Common myeloid progenitor, CD34-positive (primary cell): ENCODE measurements at regions not wholly inside any gene's neighbourhood (a gene's known extent, or its start where the extent isn't known, plus 50 kb on each side); places are given as distances from the start of the nearest gene placed in this dataset.

Experiments
- CTCF ChIA-PET: fragments of 350-600 bp; sonication (Branson Sonifier 250); formaldehyde crosslinking; loops from one replicate; lab custom pipeline; 2021; ENCODE audit warnings: antibody characterized with exemption; lab: Charles Lee
- POLR2A ChIA-PET: fragments of 350-600 bp; sonication (Branson Sonifier 250); formaldehyde crosslinking; loops from one replicate; lab custom pipeline; 2021; ENCODE audit warnings: antibody characterized with exemption; lab: Charles Lee
- DNase-seq, 3 donors: peaks; one replicate each; pipeline versions ENCODE4 v3.0.0 to v3.0.0-alpha.2; 2013
- H3K27ac ChIP-seq, 2 experiments: 1 replicate in 1 of 2; 2 replicates in 1 of 2; pipeline ENCODE4 v1.7.0; 2013; ENCODE audit warnings: inconsistent platforms in 2 of 2, low read length in 2 of 2, mild to moderate bottlenecking in 2 of 2, low read depth in 1 of 2, moderate library complexity in 1 of 2; ENCODE audit not compliant: severe bottlenecking in 2 of 2, insufficient read depth in 1 of 2, poor library complexity in 1 of 2
- H3K27me3 ChIP-seq, 5 experiments: replicated peaks in 2 of 5; 1 replicate in 3 of 5; 2 replicates in 2 of 5; pipeline versions ENCODE4 v1.6.1 to v1.7.0; 2013; ENCODE audit warnings: low read length in 4 of 5, mild to moderate bottlenecking in 2 of 5, moderate library complexity in 2 of 5, inconsistent platforms in 1 of 5; ENCODE audit not compliant: insufficient read depth in 5 of 5, control insufficient read depth in 4 of 5
- H3K36me3 ChIP-seq, 4 experiments: 1 replicate in 2 of 4; 2 replicates in 2 of 4; pipeline versions ENCODE4 v1.6.1 to v1.7.0; 2013; ENCODE audit warnings: low read length in 3 of 4, control low read depth in 1 of 4, mild to moderate bottlenecking in 1 of 4; ENCODE audit not compliant: control insufficient read depth in 4 of 4, insufficient read depth in 4 of 4
- H3K4me1 ChIP-seq, 4 experiments: 1 replicate in 3 of 4; 2 replicates in 1 of 4; pipeline versions ENCODE4 v1.6.1 to v1.7.1; 2013; ENCODE audit warnings: low read length in 3 of 4, mild to moderate bottlenecking in 3 of 4, control low read depth in 1 of 4, inconsistent platforms in 1 of 4, moderate library complexity in 1 of 4; ENCODE audit not compliant: control insufficient read depth in 4 of 4, insufficient read depth in 4 of 4; ENCODE audit errors: control extremely low read depth in 1 of 4
- H3K4me3 ChIP-seq, 7 experiments: 1 replicate in 4 of 7; 2 replicates in 3 of 7; pipeline versions ENCODE4 v1.5.1 to v1.7.0; 2013; ENCODE audit warnings: mild to moderate bottlenecking in 7 of 7, low read length in 6 of 7, moderate library complexity in 6 of 7, inconsistent platforms in 2 of 7, low read depth in 2 of 7, control low read depth in 1 of 7; ENCODE audit not compliant: insufficient read depth in 4 of 7, control insufficient read depth in 1 of 7; ENCODE audit errors: extremely low read depth in 1 of 7
- H3K9me3 ChIP-seq, 5 experiments: 1 replicate in 4 of 5; 2 replicates in 1 of 5; pipeline versions ENCODE4 v1.6.1 to v1.7.1; 2013; ENCODE audit warnings: low read length in 4 of 5, mild to moderate bottlenecking in 2 of 5, inconsistent platforms in 1 of 5, low read depth in 1 of 5, moderate library complexity in 1 of 5; ENCODE audit not compliant: control insufficient read depth in 4 of 5, insufficient read depth in 2 of 5; ENCODE audit errors: control extremely low read depth in 1 of 5
- WGBS: methylation state at CpG from one replicate; pipeline ENCODE4 v1.1.5; 2013; ENCODE audit not compliant: insufficient coverage; 5-methylcytosine and 5-hydroxymethylcytosine counted together

DNA sequence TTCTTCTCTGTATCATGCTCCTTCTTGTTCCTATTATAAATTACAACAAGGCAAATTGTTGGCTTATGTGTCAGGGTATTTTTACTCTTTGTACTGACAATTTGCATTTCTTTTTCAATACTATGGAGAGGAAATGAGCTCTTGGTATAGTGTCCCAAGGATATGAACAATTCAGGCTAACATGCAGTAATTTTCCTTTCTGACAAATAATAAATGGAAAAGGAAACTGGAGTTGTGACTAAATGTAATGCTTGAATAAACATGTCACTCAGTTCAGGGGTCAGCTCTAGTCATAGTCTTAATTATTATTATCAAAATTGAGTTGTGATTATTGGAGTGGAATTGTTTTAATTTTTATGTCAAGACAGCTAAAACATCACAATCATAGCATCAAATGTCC, 256.0 kb upstream of the ZPLD1 start:
- H3K27ac ChIP-seq: no peak overlapping the region
- no peak overlapping the region for H3K4me3 ChIP-seq
- CTCF ChIA-PET: interaction anchor here (1.2 to 2.0 kb wide), 3 partner anchors 20 to 50 kb away, joined by 3 to 13 read pairs (median 4); no protein-coding TSS in a partner anchor
- POLR2A ChIA-PET: interaction anchor here (0.6 to 1.8 kb wide), 2 partner anchors 316 to 1758 kb away, joined by 3 to 7 read pairs; no protein-coding TSS in a partner anchor
- H3K4me1 ChIP-seq: peaks cover 20 to 60% (median 37%) of the 10 kb centered on the region in 4 experiments
- H3K36me3 ChIP-seq: no peaks in the 10 kb centered on the region
- H3K9me3 ChIP-seq: no peaks in the 10 kb centered on the region
- DNase-seq: no peak
- no peaks in the 10 kb centered on the region for H3K27me3 ChIP-seq

DNA sequence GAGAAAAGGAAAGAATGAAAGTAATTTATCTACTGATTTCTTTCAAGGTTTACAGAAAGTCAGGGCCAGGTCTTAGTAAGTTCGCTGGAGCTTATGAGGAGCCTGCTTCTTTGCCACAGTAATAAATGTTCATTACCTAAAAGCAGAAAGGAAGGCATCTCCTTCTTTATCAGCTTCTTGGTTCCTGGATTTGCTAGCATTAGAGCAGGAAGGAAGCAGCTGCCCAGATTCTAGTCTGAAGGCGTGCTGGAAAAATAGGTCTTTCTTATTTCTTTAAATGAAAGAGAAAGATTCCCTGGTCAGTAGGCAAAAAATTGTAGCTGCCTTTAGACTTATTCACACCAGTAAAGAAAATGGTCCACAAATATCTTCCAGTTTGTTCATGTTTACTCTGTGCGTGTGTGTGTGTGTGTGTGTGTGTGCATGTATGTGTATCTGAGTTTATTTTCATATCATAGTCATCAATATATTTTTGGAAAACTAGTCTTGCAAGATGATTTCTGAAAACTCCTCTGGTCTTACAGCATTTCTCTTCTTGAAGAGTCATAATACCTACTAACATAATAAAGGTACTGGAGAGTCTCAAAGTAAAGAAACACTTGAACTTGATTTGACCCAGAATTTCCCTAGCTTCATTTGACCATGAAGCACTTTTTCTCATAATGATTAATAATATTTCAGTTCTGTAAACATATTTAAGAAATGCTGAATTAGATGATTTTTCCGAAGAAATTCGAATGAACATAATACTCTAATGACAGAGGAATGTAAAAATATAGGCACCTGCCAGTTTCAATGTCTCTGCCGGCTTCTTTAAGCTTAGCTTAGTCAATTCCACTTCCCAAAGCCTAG, 255.3 kb upstream of the ZPLD1 start:
- peaks cover 20 to 60% (median 37%) of the 10 kb centered on the region in 4 experiments for H3K4me1 ChIP-seq
- no peaks in the 10 kb centered on the region for H3K27me3 ChIP-seq
- peak overlapping the region in 5 of 7 experiments; percentile 21 to 65 (median 49) for H3K4me3 ChIP-seq
- CTCF ChIA-PET: interaction anchor here (1.0 to 2.0 kb wide), 5 partner anchors 17 to 97 kb away, joined by 3 to 13 read pairs (median 3); no protein-coding TSS in a partner anchor
- H3K36me3 ChIP-seq: no peaks in the 10 kb centered on the region
- H3K9me3 ChIP-seq: no peaks in the 10 kb centered on the region
- peak overlapping the region; percentile 70 to 82 for H3K27ac ChIP-seq
- POLR2A ChIA-PET: interaction anchor here (0.7 to 1.8 kb wide), 3 partner anchors 283 to 331 kb away, joined by 3 to 7 read pairs (median 5); partner anchors contain the start of gene NFKBIZ
- WGBS: 0% methylated on average over 1 of the region's 6 CpGs
- peak in 2 of 3 donors; percentile 29 to 36 for DNase-seq

DNA sequence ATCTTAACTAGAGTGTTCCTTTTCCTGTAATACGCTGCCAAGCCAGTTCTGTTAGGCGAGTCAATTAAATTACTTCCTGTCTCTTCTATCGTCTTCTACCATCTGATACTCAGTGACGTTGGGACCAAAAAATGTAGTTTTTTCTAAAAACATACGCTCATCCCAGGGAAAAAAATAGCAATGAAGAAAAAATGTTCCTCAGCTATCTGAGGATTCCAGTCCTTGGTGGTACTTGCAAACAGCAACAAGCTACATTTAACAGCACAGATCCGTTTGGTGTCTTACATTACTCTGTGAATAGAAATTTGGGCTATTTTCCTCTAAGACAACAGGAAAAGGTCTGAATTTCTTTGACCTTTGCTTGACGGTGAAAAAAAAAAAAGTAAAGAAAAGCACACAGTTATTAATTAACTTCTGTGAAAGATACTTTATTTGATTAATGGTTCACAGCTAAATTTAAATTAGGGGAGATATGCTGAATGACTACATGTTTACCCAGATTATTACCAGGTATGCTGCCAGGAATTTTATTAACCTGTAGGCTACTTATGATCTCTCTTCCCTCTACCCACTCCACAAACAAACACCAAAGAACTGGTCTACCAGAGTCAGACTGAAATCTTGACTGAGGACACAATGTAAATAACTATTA, 254.4 kb upstream of the ZPLD1 start:
- CTCF ChIA-PET: interaction anchor here (1.0 to 2.0 kb wide), 5 partner anchors 16 to 98 kb away, joined by 3 to 13 read pairs (median 3); no protein-coding TSS in a partner anchor

DNA sequence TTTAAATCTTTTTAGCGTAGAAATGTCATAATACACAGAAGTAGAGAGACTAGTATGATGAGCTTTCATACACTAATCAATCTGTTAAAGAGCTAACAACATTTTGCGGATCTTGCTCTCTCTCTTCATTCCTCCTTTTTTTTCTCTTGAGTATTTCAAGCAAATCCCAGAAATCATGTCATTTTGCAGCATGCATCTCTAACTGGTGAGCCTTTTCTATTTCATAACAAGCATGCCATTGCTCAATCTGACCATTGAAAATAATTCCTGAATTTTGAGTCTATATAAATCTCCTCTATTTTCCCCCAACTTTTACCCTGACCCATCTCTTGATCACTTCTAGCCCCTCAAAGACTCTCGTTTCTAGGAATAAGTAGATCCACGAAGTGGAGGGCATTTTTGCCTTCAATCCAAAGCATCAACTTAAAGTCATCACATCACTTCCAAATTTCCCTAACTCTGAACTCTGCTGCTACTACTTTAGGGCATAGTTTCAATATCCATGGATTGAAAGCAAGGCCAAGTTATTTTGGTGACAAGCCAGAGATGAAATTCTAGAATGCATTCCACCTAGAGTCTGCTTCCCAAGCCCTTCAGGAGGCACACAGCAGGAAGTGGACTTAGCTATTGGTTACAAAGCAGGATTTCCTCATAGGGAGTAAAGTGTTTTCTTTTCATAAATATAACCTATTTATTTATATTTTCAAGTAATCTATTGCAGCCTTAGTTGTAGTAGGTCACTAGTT, 253.5 kb upstream of the ZPLD1 start:
- CTCF ChIA-PET: interaction anchor here (1.5 kb wide), 1 partner anchor 44 kb away, joined by 5 read pairs; no protein-coding TSS in a partner anchor
- POLR2A ChIA-PET: interaction anchor here (0.6 kb wide), 1 partner anchor 232 kb away, joined by 5 read pairs; no protein-coding TSS in a partner anchor
- H3K36me3 ChIP-seq: no peaks in the 10 kb centered on the region
- H3K9me3 ChIP-seq: no peaks in the 10 kb centered on the region
- H3K27ac ChIP-seq: no peak overlapping the region
- WGBS: 100% methylated on average over 1 of the region's 4 CpGs
- H3K27me3 ChIP-seq: no peaks in the 10 kb centered on the region
- no peak for DNase-seq
- H3K4me3 ChIP-seq: peak overlapping the region in 1 of 7 experiments; percentile 11
- H3K4me1 ChIP-seq: peaks cover 20 to 58% (median 37%) of the 10 kb centered on the region in 4 experiments

More for the DNA sequence above, 254.4 kb upstream of the ZPLD1 start:
- POLR2A ChIA-PET: interaction anchor here (0.6 to 1.8 kb wide), 4 partner anchors 231 to 331 kb away, joined by 3 to 7 read pairs (median 5); partner anchors contain the start of gene NFKBIZ
- 17% methylated on average over 1 of the region's 7 CpGs for WGBS
- peak; percentile 82 to 88 (median 83) for DNase-seq
- Histone ChIP-seq H3K27ac (peak overlapping the region; percentile 70 to 82), H3K4me3 (peak overlapping the region in 5 of 7 experiments; percentile 21 to 65 (median 49)), H3K36me3 (no peaks in the 10 kb centered on the region), H3K4me1 (peaks cover 20 to 60% (median 37%) of the 10 kb centered on the region in 4 experiments), H3K9me3 (no peaks in the 10 kb centered on the region), H3K27me3 (no peaks in the 10 kb centered on the region)

DNA sequence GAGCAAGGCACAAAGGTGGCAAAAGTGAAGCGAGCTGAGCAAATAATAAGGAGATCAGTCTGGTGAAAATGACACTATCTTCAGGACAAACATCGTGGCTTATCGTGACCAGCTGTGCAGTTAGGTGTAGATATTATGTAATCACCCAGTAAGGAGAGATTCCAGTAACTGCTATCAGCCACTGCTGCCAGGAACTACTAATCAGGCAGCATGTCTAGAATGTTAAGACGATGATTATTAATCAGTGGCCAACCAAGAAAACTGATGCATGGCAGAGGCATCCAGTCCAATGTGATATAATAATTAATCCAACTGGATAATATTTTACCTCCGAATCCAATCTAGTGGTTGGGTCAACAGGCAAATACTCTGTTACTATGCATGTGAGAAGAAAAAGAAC, 252.7 kb upstream of the ZPLD1 start:
- ChIA-PET POLR2A (interaction anchor here (0.7 kb wide), 1 partner anchor 78 kb away, joined by 3 read pairs; no protein-coding TSS in a partner anchor), CTCF (interaction anchor here (1.3 to 1.7 kb wide), 3 partner anchors 13 to 376 kb away, joined by 3 to 5 read pairs (median 4); no protein-coding TSS in a partner anchor)
- no peaks in the 10 kb centered on the region for H3K27me3 ChIP-seq
- no peaks in the 10 kb centered on the region for H3K9me3 ChIP-seq
- H3K27ac ChIP-seq: no peak overlapping the region
- H3K4me3 ChIP-seq: no peak overlapping the region
- no peaks in the 10 kb centered on the region for H3K36me3 ChIP-seq
- DNase-seq: peak in 2 of 3 donors; percentile 59 to 67
- H3K4me1 ChIP-seq: peaks cover 20 to 50% (median 36%) of the 10 kb centered on the region in 4 experiments
- 45% methylated on average over 4 of the region's 5 CpGs for WGBS

DNA sequence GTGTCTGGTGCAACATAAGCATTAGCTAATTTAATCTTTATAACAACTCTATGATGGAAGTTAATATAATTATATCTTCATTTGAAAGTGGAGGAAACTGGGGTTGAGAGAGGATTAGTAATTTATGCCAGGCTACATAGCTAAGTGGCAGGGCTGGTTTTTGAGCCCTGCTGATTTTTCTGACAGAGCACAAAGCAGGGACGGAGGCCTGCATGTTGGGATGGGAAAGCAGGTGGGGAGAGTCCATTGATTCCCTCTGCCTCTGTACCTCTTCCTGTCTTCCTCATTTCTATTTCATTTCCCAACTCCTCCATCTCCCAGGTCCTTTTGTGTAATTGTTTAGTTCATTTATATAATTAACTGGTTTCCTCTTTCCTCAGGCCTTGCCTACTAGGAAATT, 251.6 kb upstream of the ZPLD1 start:
- no peak for DNase-seq
- H3K27me3 ChIP-seq: no peaks in the 10 kb centered on the region
- WGBS: no CpG with 5 or more reads among the region's 1 CpG
- no peak overlapping the region for H3K27ac ChIP-seq
- H3K4me3 ChIP-seq: no peak overlapping the region
- H3K9me3 ChIP-seq: no peaks in the 10 kb centered on the region
- H3K36me3 ChIP-seq: no peaks in the 10 kb centered on the region
- POLR2A ChIA-PET: no interaction called here
- peaks cover 20 to 46% (median 35%) of the 10 kb centered on the region in 4 experiments for H3K4me1 ChIP-seq
- CTCF ChIA-PET: interaction anchor here (1.2 to 1.7 kb wide), 3 partner anchors 12 to 377 kb away, joined by 3 to 7 read pairs (median 4); no protein-coding TSS in a partner anchor
